ENCODE measurements at regions not wholly inside any gene's neighbourhood (a gene's known extent, or its start where the extent isn't known, plus 50 kb on each side); places are given as distances from the start of the nearest gene placed in this dataset.

- TF ChIP-seq CTCF (conservative IDR thresholded peaks at IDR 0.05; ENCODE audit: low read depth, low read length): no peak
- no peak for DNase-seq (ENCODE audit: low read depth)
- no peak overlapping the region for H3K4me3 ChIP-seq (ENCODE audit: low read length)
Measured at GRCh38 chr1:244237445-244237844, 186.4 kb downstream of the ZBTB18 start.

- no peak for TF ChIP-seq CTCF (conservative IDR thresholded peaks at IDR 0.05; ENCODE audit: low read depth, low read length)
- DNase-seq (ENCODE audit: low read depth): no peak
- H3K4me3 ChIP-seq (ENCODE audit: low read length): no peak overlapping the region
Measured at GRCh38 chr1:244239261-244239770, 188.2 kb downstream of the ZBTB18 start.

GRCh38 chr1:244241438-244241837, 190.4 kb downstream of the ZBTB18 start:
- no peak for DNase-seq (ENCODE audit: low read depth)
- no peak overlapping the region for H3K4me3 ChIP-seq (ENCODE audit: low read length)
- no peak for TF ChIP-seq CTCF (conservative IDR thresholded peaks at IDR 0.05; ENCODE audit: low read depth, low read length)

GRCh38 chr1:244242446-244242845, 191.4 kb downstream of the ZBTB18 start:
- TF ChIP-seq CTCF (conservative IDR thresholded peaks at IDR 0.05; ENCODE audit: low read depth, low read length): no peak
- no peak for DNase-seq (ENCODE audit: low read depth)
- H3K4me3 ChIP-seq (ENCODE audit: low read length): no peak overlapping the region

GRCh38 chr1:244246334-244246733, 195.3 kb downstream of the ZBTB18 start:
- no peak overlapping the region for H3K4me3 ChIP-seq (ENCODE audit: low read length)
- TF ChIP-seq CTCF (conservative IDR thresholded peaks at IDR 0.05; ENCODE audit: low read depth, low read length): no peak
- DNase-seq (ENCODE audit: low read depth): no peak

- no peak for TF ChIP-seq CTCF (conservative IDR thresholded peaks at IDR 0.05; ENCODE audit: low read depth, low read length)
- DNase-seq (ENCODE audit: low read depth): no peak
- H3K4me3 ChIP-seq (ENCODE audit: low read length): no peak overlapping the region
Measured at GRCh38 chr1:244248426-244248825, 197.3 kb downstream of the ZBTB18 start.

GRCh38 chr1:244252211-244252610, 199.5 kb downstream of the ADSS2 start:
- H3K4me3 ChIP-seq (ENCODE audit: low read length): no peak overlapping the region
- DNase-seq (ENCODE audit: low read depth): no peak
- TF ChIP-seq CTCF (conservative IDR thresholded peaks at IDR 0.05; ENCODE audit: low read depth, low read length): no peak
